Osteoblast (primary cell): ENCODE measurements at regions not wholly inside any gene's neighbourhood (a gene's known extent, or its start where the extent isn't known, plus 50 kb on each side); places are given as distances from the start of the nearest gene placed in this dataset.

Experiments used
- DNase-seq: peaks from one replicate; pipeline ENCODE4 v3.0.0; 2011; ENCODE audit warnings: low spot score, mixed read lengths; ENCODE audit not compliant: insufficient read length; ENCODE audit errors: missing footprints
- H2AFZ ChIP-seq: 2 replicates; pipeline ENCODE4 v1.6.0; 2011; ENCODE audit warnings: mild to moderate bottlenecking, low read length
- H3K27ac ChIP-seq: 2 replicates; pipeline ENCODE4 v1.5.1; 2011; ENCODE audit warnings: mild to moderate bottlenecking, low read depth, low read length, moderate library complexity
- H3K27me3 ChIP-seq: 2 replicates; pipeline ENCODE4 v1.6.0; 2012; ENCODE audit warnings: mild to moderate bottlenecking, control low read depth, inconsistent platforms, low read length, moderate library complexity; ENCODE audit not compliant: insufficient read depth
- H3K36me3 ChIP-seq: 2 replicates; pipeline ENCODE4 v1.5.1; 2011; ENCODE audit warnings: mild to moderate bottlenecking, low read length, control low read depth, moderate library complexity; ENCODE audit not compliant: insufficient read depth
- H3K4me1 ChIP-seq: 2 replicates; pipeline ENCODE4 v1.5.1; 2011; ENCODE audit warnings: mild to moderate bottlenecking, low read length, control low read depth, moderate library complexity; ENCODE audit not compliant: insufficient read depth
- H3K4me2 ChIP-seq: 2 replicates; pipeline ENCODE4 v1.6.0; 2011; ENCODE audit warnings: mild to moderate bottlenecking, low read length; ENCODE audit not compliant: insufficient read depth
- H3K4me3 ChIP-seq: fragments of 200-600 bp; sonication (generic); 3 replicates; pipeline ENCODE4 v1.5.1; 2012; ENCODE audit warnings: mild to moderate bottlenecking, low read length, inconsistent platforms; ENCODE audit not compliant: insufficient read depth
- H3K79me2 ChIP-seq: 2 replicates; pipeline ENCODE4 v1.6.0; 2012; ENCODE audit warnings: mild to moderate bottlenecking, low read length, control low read depth, inconsistent platforms; ENCODE audit not compliant: insufficient read depth
- H3K9me3 ChIP-seq: 2 replicates; pipeline ENCODE4 v1.5.1; 2011; ENCODE audit warnings: low read depth, low read length, control low read depth
- H4K20me1 ChIP-seq: 2 replicates; pipeline ENCODE4 v1.6.0; 2012; ENCODE audit warnings: mild to moderate bottlenecking, low read length, control low read depth; ENCODE audit not compliant: insufficient read depth
- CTCF ChIP-seq: IDR thresholded peaks from 2 replicates; pipeline ENCODE4 v1.5.1; 2011; ENCODE audit warnings: mild to moderate bottlenecking, low read depth, low read length, moderate library complexity; ENCODE audit errors: extremely low read depth

GRCh38 chr12:40557980-40558379 lies 134.3 kb upstream of the CNTN1 start:
- DNase-seq: no peak
- no peaks in the 10 kb centered on the region for H3K4me1 ChIP-seq
- H3K79me2 ChIP-seq: no peaks in the 10 kb centered on the region
- no peak overlapping the region for H3K4me3 ChIP-seq
- no peaks in the 10 kb centered on the region for H3K27me3 ChIP-seq
- no peaks in the 10 kb centered on the region for H3K9me3 ChIP-seq
- no peak overlapping the region for H3K27ac ChIP-seq
- no peak overlapping the region for H3K4me2 ChIP-seq
- no peak overlapping the region for H2AFZ ChIP-seq
- H3K36me3 ChIP-seq: no peaks in the 10 kb centered on the region
- TF ChIP-seq CTCF: no peak
- no peaks in the 10 kb centered on the region for H4K20me1 ChIP-seq

DNA sequence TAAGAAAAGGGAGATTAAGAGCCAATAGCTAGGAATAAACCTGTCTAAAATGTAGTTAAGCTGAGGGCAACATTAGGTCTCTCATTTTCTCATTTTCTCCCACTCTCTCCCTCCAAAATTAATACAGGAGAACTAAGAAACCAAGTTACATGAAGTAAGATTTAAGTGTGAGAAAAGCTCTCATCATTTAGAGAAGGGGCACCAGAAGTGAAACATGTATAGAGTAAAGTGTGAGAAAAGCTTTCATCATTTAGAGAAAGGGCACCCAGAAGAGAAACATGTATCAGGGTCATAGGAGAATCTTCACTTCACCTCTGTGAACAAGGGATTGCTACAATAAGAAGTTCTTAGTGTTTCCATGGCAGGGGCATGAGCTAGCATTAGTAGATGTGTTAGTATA lies 132.4 kb upstream of the CNTN1 start:
- H3K9me3 ChIP-seq: no peaks in the 10 kb centered on the region
- H3K4me1 ChIP-seq: no peaks in the 10 kb centered on the region
- no peak for TF ChIP-seq CTCF
- H3K27me3 ChIP-seq: no peaks in the 10 kb centered on the region
- no peak overlapping the region for H3K4me2 ChIP-seq
- H4K20me1 ChIP-seq: no peaks in the 10 kb centered on the region
- H2AFZ ChIP-seq: no peak overlapping the region
- no peak for DNase-seq
- H3K4me3 ChIP-seq: no peak overlapping the region
- H3K27ac ChIP-seq: no peak overlapping the region
- H3K79me2 ChIP-seq: no peaks in the 10 kb centered on the region
- H3K36me3 ChIP-seq: no peaks in the 10 kb centered on the region

DNA sequence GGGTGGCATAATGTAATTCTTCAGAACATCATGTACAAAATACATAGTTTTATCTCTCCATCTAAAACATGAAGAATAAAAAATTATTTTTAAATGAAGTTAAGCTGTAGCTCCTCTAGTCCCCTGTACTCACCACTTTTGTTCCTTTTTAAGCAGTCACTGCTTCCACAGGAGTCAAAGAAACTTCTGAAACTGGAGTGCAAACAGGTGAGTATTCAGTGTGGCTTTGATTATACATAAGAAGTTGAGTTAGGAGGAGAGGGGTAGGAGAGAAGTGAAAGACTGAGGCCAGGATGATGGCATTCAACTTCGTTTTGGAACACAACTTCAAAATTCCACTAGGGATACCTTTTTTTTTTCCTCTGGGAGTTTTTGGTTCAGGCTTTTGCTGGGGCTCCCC lies 131.4 kb upstream of the CNTN1 start:
- Histone ChIP-seq H2AFZ (no peak overlapping the region), H3K36me3 (no peaks in the 10 kb centered on the region), H3K4me2 (no peak overlapping the region), H4K20me1 (no peaks in the 10 kb centered on the region), H3K9me3 (no peaks in the 10 kb centered on the region), H3K27me3 (no peaks in the 10 kb centered on the region), H3K79me2 (no peaks in the 10 kb centered on the region), H3K4me1 (no peaks in the 10 kb centered on the region), H3K27ac (no peak overlapping the region), H3K4me3 (no peak overlapping the region)
- no peak for DNase-seq
- no peak for TF ChIP-seq CTCF

- Histone ChIP-seq H4K20me1 (no peaks in the 10 kb centered on the region), H3K36me3 (no peaks in the 10 kb centered on the region), H3K4me1 (no peaks in the 10 kb centered on the region), H3K4me2 (no peak overlapping the region), H2AFZ (no peak overlapping the region), H3K9me3 (no peaks in the 10 kb centered on the region), H3K79me2 (no peaks in the 10 kb centered on the region), H3K27ac (no peak overlapping the region), H3K4me3 (no peak overlapping the region), H3K27me3 (no peaks in the 10 kb centered on the region)
- TF ChIP-seq CTCF: no peak
- DNase-seq: no peak
Observed at GRCh38 chr12:40561395-40561966, 130.8 kb upstream of the CNTN1 start.
